T-helper 17 cell (primary cell): ENCODE measurements at regions not wholly inside any gene's neighbourhood (a gene's known extent, or its start where the extent isn't known, plus 50 kb on each side); places are given as distances from the start of the nearest gene placed in this dataset.
"Not testable (repeated sequence)": the region's sequence is repeated elsewhere in the genome, so short reads cannot be mapped to it uniquely, and the experiment has no call there.

Source experiments
- ATAC-seq: fragments of 150-1000 bp; cut with Tn5 transposase; 2 replicates; pipeline ENCODE4 v1.10.0; 2021; ENCODE audit warnings: mild to moderate bottlenecking, moderate library complexity
- DNase-seq, 3 donors: peaks; one replicate each; pipeline versions ENCODE4 v3.0.0 to v3.0.0-alpha.2; 2020 to 2021
- H3K9me3 ChIP-seq: one replicate; pipeline ENCODE4 v1.7.0; 2013; ENCODE audit warnings: low read length, mild to moderate bottlenecking; ENCODE audit not compliant: control insufficient read depth, poor library complexity, severe bottlenecking
- H3K27ac Mint-ChIP-seq: one replicate; pipeline ENCODE4 v1.8.0; 2022; ENCODE audit warnings: mild to moderate bottlenecking, moderate library complexity, mixed read lengths
- H3K27me3 Mint-ChIP-seq: one replicate; pipeline ENCODE4 v1.8.0; 2022; ENCODE audit warnings: mixed read lengths
- H3K36me3 Mint-ChIP-seq: one replicate; pipeline ENCODE4 v1.8.0; 2022; ENCODE audit warnings: low read depth, mixed read lengths
- H3K4me1 Mint-ChIP-seq: one replicate; pipeline ENCODE4 v1.8.0; 2022; ENCODE audit warnings: mild to moderate bottlenecking, mixed read lengths
- H3K4me3 Mint-ChIP-seq: one replicate; pipeline ENCODE4 v1.8.0; 2022; ENCODE audit warnings: mild to moderate bottlenecking, moderate library complexity, mixed read lengths

DNA sequence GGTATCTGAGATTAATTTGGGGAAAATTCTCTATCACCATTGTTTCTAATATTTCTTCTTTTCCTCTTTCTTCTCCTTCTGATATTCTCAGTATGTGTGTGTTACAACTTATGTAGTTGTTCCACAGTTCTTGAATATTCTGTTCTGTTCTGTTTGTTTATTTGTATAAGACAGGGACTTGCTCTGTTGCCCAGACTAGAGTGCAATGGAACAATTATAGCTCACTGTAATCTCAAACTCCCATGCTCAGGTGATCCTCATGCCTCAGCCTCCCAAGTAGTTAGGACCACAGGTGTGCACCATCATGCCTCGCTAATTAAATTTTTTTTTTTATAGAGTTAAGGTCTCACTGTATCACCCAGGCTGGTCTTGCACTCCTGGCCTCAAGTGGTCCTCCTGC lies 145.8 kb upstream of the TUT7 start:
- Mint-ChIP-seq H3K36me3 (no peaks in the 10 kb centered on the region), H3K4me3 (no peak overlapping the region), H3K27ac (no peak overlapping the region), H3K27me3 (peaks cover 72% of the 10 kb centered on the region), H3K4me1 (no peaks in the 10 kb centered on the region)
- no peak for DNase-seq
- ATAC-seq: no peak
- H3K9me3 ChIP-seq: no peaks in the 10 kb centered on the region

DNA sequence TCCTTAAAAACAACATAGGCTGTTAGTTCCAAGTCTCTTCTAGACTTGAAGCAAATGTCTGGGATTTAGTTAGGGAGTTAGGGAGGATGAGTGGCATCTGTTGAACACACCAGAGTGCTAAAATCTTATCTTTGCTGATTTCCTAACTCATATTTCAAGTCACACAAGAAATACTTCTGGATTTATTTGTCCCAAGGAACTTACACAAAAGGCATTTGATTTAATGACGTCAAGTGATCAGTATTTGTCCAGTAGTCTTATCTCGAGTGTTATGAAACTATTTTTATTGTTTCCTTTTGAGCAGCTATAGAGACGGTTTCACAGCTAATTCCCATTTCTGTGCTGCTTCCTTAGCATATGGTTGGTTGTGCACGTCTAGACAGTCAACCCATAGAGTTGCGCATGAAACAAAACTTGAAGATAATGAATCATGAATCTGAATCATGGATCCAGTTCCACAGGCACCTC lies 140.5 kb upstream of the TUT7 start:
- H3K36me3 Mint-ChIP-seq: no peaks in the 10 kb centered on the region
- H3K9me3 ChIP-seq: no peaks in the 10 kb centered on the region
- ATAC-seq: no peak
- peaks cover 31% of the 10 kb centered on the region for H3K27me3 Mint-ChIP-seq
- H3K27ac Mint-ChIP-seq: no peak overlapping the region
- H3K4me3 Mint-ChIP-seq: no peak overlapping the region
- H3K4me1 Mint-ChIP-seq: no peaks in the 10 kb centered on the region
- DNase-seq: no peak

DNA sequence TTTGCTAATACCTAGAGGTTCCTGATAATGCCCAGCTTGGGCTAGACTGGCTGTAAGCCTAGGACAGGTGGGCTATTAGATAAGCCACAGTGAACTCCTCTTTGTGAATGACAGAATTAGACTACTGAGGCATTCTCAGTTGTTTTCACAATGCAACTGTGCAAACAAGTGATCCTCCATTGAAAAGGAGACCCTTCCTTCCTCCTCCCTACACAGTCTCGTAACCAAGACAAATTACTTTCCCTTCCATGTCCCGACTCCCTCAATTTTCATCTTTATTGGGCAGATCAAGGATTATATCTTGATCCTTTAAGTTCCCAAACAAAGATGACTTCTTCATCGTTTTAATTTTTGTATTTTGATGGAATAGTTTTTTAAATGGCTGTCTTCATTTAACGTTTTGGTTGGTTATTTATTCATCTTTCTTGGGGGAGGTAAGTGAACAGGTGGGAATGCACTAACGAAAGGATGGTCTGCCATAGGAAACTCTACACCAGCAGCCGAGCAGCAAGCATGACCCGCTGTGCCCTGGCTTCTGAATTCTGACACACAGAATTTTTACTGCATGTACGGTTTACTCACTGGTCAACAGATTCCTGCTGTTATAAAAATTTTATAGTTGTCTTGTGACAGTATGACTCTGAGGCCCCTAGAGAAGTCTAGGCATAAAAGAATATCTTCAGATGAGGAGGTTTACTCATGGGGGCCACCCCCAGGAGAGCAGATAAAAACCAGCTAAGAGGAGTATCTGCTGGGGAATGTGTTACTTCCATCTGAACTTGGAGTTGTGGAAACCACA lies 137.5 kb upstream of the TUT7 start:
- no peak for ATAC-seq
- Mint-ChIP-seq H3K36me3 (no peaks in the 10 kb centered on the region), H3K4me3 (no peak overlapping the region), H3K27ac (no peak overlapping the region), H3K4me1 (no peaks in the 10 kb centered on the region), H3K27me3 (peaks cover 15% of the 10 kb centered on the region)
- DNase-seq: no peak
- no peaks in the 10 kb centered on the region for H3K9me3 ChIP-seq

DNA sequence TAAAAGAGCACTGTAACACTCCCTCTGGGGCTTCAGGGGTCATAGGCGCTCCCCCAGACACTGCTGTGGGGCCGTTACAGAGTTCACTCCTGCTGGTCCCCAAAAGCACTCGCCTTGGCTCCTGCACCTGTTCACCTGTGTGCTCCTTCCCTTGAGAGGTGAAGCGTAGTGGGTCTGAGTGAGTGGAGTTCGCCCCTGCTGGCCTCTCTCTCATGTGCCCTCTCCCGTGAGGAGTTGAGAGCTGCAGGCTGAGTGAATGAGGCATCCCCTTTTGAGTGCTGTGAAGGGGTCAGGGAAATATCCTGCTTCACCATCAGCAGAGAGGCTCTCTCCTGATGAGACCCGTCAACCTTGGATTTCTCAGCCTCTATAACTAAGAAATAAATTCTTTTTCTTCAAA lies 134.6 kb upstream of the TUT7 start:
- Mint-ChIP-seq H3K27me3 (peaks cover 14% of the 10 kb centered on the region), H3K4me1 (peaks cover 8% of the 10 kb centered on the region), H3K4me3 (no peak overlapping the region), H3K36me3 (no peaks in the 10 kb centered on the region), H3K27ac (no peak overlapping the region)
- ATAC-seq (no peak), DNase-seq (no peak)
- H3K9me3 ChIP-seq: no peaks in the 10 kb centered on the region

DNA sequence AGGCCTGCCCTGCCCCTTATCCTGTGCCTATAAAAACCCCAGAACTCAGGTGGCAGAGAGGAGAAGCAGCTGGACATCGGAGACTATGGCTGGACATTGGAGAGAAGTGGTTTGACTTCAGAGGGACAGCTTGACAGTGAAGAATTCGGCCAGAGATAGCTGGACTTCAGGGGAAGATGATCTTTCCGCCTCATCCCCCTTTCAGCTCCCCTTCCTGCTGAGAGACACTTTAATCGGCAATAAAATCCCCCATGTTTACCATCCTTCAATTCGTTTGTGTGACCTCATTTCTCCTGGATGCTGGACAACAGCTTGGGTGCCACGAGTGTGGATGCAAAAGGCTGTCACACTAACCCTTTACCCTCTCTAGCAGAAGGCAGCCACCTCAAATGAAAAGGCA lies 134.1 kb upstream of the TUT7 start:
- H3K27ac Mint-ChIP-seq: no peak overlapping the region
- H3K36me3 Mint-ChIP-seq: no peaks in the 10 kb centered on the region
- DNase-seq: no peak
- peaks cover 8% of the 10 kb centered on the region for H3K4me1 Mint-ChIP-seq
- peaks cover 16% of the 10 kb centered on the region for H3K27me3 Mint-ChIP-seq
- no peak overlapping the region for H3K4me3 Mint-ChIP-seq
- H3K9me3 ChIP-seq: no peaks in the 10 kb centered on the region
- no peak for ATAC-seq

DNA sequence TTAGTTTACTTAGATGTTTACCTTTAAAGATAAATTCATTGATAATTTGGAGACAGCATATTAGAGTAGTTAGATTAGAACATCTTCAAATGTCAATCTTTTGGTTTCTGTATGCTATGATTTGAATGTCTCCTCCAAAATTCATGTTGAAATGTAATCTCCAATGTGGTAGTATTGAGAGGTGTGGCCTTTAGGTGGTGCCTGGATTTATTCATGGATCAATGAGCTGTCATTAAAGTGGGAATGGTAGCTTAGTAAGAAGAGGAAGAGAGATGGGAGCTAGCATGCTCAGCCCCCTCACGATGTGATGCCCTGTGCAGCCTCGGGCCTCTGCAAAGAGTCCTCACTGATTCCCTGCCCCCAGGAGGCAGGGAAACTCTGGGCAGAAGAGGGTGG lies 133.6 kb upstream of the TUT7 start:
- H3K4me3 Mint-ChIP-seq: no peak overlapping the region
- no peaks in the 10 kb centered on the region for H3K9me3 ChIP-seq
- H3K27me3 Mint-ChIP-seq: peaks cover 20% of the 10 kb centered on the region
- H3K4me1 Mint-ChIP-seq: peaks cover 8% of the 10 kb centered on the region
- no peak overlapping the region for H3K27ac Mint-ChIP-seq
- DNase-seq (no peak), ATAC-seq (no peak)
- no peaks in the 10 kb centered on the region for H3K36me3 Mint-ChIP-seq

DNA sequence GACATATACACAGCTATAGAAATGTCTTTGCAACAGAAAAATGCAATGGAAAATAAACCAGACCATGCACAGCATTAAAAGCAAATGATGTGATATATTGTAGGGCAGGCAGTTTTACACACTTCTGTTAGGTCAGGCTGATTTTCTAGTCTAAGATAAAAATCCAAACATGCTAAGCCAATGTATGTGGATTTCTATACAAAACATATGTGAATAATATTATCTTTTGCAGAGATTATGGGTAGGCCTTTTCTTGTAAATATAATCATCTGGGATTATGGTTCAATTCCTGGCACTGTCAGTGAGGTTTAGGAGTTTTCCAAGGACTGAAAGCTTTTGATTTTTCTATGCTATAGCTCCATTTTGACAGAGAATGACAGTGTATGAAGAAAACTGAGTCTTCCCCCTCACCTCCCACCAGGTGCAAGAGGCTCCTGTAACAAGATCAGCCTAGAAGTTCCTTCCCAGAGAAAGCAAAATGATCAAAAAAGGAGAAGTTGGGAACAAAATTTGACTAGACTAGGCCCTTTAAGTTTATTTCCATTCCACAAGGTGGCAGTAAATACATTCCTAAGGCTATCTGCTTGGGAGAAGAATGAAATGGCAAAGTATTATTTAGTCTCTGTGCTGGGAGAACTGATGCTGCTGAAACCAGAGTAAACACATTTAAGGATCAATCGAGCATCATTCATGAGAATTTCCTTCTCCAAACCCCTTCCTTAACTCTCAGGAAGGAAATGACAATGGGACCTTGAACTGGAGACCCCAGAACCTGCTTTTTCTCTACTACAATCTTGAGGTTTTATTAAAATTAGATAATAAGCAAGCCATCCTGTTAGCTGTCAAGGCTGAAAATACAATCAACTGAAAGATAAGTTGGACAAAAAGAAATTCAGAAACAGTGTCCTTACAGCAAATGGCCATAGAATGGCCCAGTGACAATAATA lies 133.0 kb upstream of the TUT7 start:
- no peak for ATAC-seq
- H3K4me1 Mint-ChIP-seq: peaks cover 8% of the 10 kb centered on the region
- H3K27me3 Mint-ChIP-seq: peaks cover 25% of the 10 kb centered on the region
- H3K36me3 Mint-ChIP-seq: no peaks in the 10 kb centered on the region
- no peak overlapping the region for H3K27ac Mint-ChIP-seq
- DNase-seq: no peak
- H3K9me3 ChIP-seq: no peaks in the 10 kb centered on the region
- H3K4me3 Mint-ChIP-seq: no peak overlapping the region

DNA sequence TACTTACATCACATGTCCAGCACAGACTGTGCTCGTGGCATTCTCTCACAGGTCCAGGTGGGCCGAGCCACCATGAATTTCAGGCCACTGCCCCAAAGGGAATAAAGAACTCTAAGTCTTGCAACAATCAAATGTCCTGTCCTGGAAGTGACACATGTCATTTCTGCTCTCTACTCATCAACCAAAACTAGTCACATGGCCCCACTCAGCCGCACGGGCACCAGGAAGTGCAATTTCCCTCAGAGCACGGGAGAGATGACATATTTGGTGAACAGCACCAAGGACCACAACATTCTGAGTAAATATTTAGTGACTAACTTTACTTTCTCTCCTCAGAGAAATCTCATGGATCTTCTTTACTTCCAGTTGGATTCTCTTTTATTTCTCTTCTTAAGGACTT lies 131.1 kb upstream of the TUT7 start:
- no peak overlapping the region for H3K4me3 Mint-ChIP-seq
- no peaks in the 10 kb centered on the region for H3K36me3 Mint-ChIP-seq
- H3K27ac Mint-ChIP-seq: no peak overlapping the region
- ATAC-seq (no peak), DNase-seq (no peak)
- H3K4me1 Mint-ChIP-seq: peaks cover 8% of the 10 kb centered on the region
- H3K9me3 ChIP-seq: no peaks in the 10 kb centered on the region
- peaks cover 26% of the 10 kb centered on the region for H3K27me3 Mint-ChIP-seq

DNA sequence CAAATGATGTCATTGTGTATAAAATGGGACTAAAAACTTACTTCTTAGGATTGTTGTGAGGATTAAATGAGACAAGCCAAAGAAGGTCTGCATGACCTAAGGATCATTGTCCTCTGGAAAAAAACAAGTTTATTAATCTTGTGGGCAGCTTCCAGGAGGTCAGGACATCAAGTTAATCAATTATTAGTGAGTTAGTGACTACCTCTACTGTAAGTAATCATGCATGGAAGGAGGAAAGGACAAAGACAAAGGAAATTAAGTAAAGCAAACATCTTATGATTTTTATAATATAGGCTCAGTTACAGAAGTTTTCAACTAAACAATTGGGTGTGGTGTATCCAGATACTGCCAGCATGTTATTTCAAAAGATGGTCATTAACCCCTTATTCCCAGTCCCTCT lies 129.3 kb upstream of the TUT7 start:
- H3K9me3 ChIP-seq: no peaks in the 10 kb centered on the region
- H3K4me3 Mint-ChIP-seq: no peak overlapping the region
- no peaks in the 10 kb centered on the region for H3K36me3 Mint-ChIP-seq
- H3K27ac Mint-ChIP-seq: no peak overlapping the region
- peaks cover 8% of the 10 kb centered on the region for H3K4me1 Mint-ChIP-seq
- H3K27me3 Mint-ChIP-seq: peaks cover 38% of the 10 kb centered on the region
- DNase-seq (no peak), ATAC-seq (no peak)

DNA sequence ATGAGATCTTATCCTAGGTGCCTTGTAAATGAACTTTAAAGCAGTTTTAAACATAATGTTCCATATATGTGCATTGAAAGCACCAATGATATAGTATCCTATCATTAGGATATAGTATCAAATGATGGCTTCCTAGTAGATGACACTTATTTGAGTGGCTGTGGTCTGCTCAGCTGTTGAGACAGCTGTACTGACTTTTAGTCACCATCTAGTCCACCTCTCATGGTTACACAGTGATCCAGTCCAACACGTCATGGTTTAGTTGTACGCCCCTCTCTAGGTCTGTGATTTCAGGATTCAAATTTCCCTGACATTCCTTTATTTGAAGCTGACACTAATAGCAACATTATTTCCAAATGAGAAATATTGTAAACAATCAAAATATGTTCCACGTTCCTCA lies 127.3 kb upstream of the TUT7 start:
- ATAC-seq (no peak), DNase-seq (no peak)
- Mint-ChIP-seq H3K27me3 (peaks cover 53% of the 10 kb centered on the region), H3K27ac (no peak overlapping the region), H3K36me3 (peaks cover 2% of the 10 kb centered on the region), H3K4me1 (peaks cover 8% of the 10 kb centered on the region), H3K4me3 (no peak overlapping the region)
- no peaks in the 10 kb centered on the region for H3K9me3 ChIP-seq

DNA sequence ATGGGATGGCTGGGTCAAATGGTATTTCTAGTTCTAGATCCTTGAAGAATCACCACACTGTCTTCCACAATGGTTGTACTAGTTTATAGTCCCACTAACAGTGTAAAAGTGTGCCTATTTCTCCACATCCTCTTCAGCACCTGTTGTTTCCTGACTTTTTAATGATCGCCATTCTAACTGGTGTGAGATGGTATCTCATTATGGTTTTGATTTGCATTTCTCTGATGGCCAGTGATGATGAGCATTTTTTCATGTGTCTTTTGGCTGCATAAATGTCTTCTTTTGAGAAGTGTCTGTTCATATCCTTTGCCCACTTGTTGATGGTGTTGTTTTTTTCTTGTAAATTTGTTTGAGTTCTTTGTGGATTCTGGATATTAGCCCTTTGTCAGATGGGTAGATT lies 121.0 kb upstream of the TUT7 start:
- ATAC-seq, H3K27ac Mint-ChIP-seq, DNase-seq, H3K4me1 Mint-ChIP-seq, H3K9me3 ChIP-seq, H3K4me3 Mint-ChIP-seq, H3K36me3 Mint-ChIP-seq: not testable (repeated sequence)
- H3K27me3 Mint-ChIP-seq: peaks cover 31% of the 10 kb centered on the region

DNA sequence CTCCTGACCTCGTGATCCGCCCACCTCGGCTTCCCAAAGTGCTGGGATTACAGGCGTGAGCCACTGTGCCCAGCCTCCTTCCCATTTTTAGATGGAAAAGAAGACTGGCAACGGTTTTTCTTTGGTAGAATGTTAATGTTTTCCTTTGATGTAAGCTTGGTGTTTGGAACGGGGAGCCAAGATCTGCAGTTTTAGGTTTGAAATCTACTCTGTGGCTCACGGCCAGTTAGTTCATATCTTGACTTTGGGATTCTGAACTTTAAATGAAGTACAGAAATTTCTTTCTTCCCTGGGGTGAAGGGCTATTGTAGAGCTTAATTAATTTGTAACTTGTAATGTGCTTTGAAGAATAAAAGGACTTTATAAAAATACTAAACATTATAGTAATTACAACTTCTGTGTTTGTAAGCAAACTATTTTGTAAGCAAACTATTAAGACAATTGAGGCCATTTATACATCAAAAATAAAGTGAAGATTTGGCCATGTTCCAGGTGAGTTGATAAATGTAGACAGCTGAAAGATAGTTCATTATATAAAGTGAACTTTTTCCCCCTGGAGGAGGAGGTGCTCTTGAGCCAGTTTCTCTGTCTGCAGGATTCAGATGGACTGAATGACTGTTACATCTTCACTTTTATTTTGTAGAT lies 117.1 kb upstream of the TUT7 start:
- no peak overlapping the region for H3K27ac Mint-ChIP-seq

DNA sequence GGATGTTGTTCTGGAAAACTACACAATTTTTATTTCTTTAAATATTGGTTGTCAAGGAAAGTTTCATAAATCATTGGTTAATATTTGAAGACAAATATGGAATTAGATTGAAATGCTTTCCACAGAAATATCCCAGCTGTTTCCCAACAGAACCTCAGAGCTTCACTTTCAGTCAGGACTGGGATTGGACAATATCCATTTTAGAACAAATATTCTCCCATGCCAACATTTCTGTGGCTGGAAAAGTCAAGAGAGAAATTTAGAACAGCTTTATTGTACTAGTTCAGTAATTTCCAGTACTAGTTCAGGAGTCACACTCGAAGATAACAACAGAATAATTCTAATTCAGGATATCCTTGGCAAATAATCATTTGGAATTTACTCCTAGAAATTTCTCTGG lies 116.1 kb upstream of the TUT7 start:
- H3K27ac Mint-ChIP-seq: no peak overlapping the region
- peaks cover 17% of the 10 kb centered on the region for H3K27me3 Mint-ChIP-seq
- peaks cover 2% of the 10 kb centered on the region for H3K36me3 Mint-ChIP-seq
- ATAC-seq: no peak
- no peak for DNase-seq
- no peaks in the 10 kb centered on the region for H3K4me1 Mint-ChIP-seq
- no peaks in the 10 kb centered on the region for H3K9me3 ChIP-seq
- no peak overlapping the region for H3K4me3 Mint-ChIP-seq

More for the DNA sequence above, 117.1 kb upstream of the TUT7 start:
- peaks cover 2% of the 10 kb centered on the region for H3K36me3 Mint-ChIP-seq
- no peaks in the 10 kb centered on the region for H3K4me1 Mint-ChIP-seq
- ATAC-seq: no peak
- no peak overlapping the region for H3K4me3 Mint-ChIP-seq
- peaks cover 15% of the 10 kb centered on the region for H3K27me3 Mint-ChIP-seq
- DNase-seq: no peak
- no peaks in the 10 kb centered on the region for H3K9me3 ChIP-seq
